HG03460 (cell line): ENCODE measurements at regions not wholly inside any gene's neighbourhood (a gene's known extent, or its start where the extent isn't known, plus 50 kb on each side); places are given as distances from the start of the nearest gene placed in this dataset.

Experiments used
- ATAC-seq: cut with Tn5 transposase; IDR thresholded peaks from one replicate; pipeline ENCODE4 v1.9.1; 2021; ENCODE audit not compliant: unreplicated experiment

- no peak for ATAC-seq
Observed at GRCh38 chr4:11743976-11744375, 315.3 kb upstream of the HS3ST1 start.

GRCh38 chr4:11743236-11743635 lies 314.5 kb upstream of the HS3ST1 start:
- no peak for ATAC-seq

GRCh38 chr4:11741190-11741652 lies 312.5 kb upstream of the HS3ST1 start:
- ATAC-seq, result no peak

GRCh38 chr4:11739992-11740391 lies 311.3 kb upstream of the HS3ST1 start:
- ATAC-seq, result no peak

- ATAC-seq, result no peak
Observed at GRCh38 chr4:11736978-11737377, 308.3 kb upstream of the HS3ST1 start.

GRCh38 chr4:11735651-11736050 lies 307.0 kb upstream of the HS3ST1 start:
- no peak for ATAC-seq

GRCh38 chr4:11732155-11732554 lies 303.5 kb upstream of the HS3ST1 start:
- no peak for ATAC-seq

GRCh38 chr4:11730545-11730944 lies 301.9 kb upstream of the HS3ST1 start:
- no peak for ATAC-seq

GRCh38 chr4:11729548-11729947 lies 300.9 kb upstream of the HS3ST1 start:
- no peak for ATAC-seq

GRCh38 chr4:11727903-11728564 lies 299.3 kb upstream of the HS3ST1 start:
- no peak for ATAC-seq

GRCh38 chr4:11724731-11725130 lies 296.0 kb upstream of the HS3ST1 start:
- ATAC-seq, result no peak

GRCh38 chr4:11722223-11722622 lies 293.5 kb upstream of the HS3ST1 start:
- ATAC-seq, result no peak

GRCh38 chr4:11720292-11720691 lies 291.6 kb upstream of the HS3ST1 start:
- ATAC-seq, result peak; percentile 59

- no peak for ATAC-seq
Observed at GRCh38 chr4:11719879-11720278, 291.2 kb upstream of the HS3ST1 start.

- ATAC-seq, result no peak
Observed at GRCh38 chr4:11715753-11716521, 287.2 kb upstream of the HS3ST1 start.

- no peak for ATAC-seq
Observed at GRCh38 chr4:11710453-11711093, 281.9 kb upstream of the HS3ST1 start.

GRCh38 chr4:11704186-11704830 lies 275.6 kb upstream of the HS3ST1 start:
- no peak for ATAC-seq

- no peak for ATAC-seq
Observed at GRCh38 chr4:11702886-11703557, 274.3 kb upstream of the HS3ST1 start.

- ATAC-seq, result no peak
Observed at GRCh38 chr4:11701966-11702725, 273.5 kb upstream of the HS3ST1 start.

- ATAC-seq, result no peak
Observed at GRCh38 chr4:11700751-11701226, 272.1 kb upstream of the HS3ST1 start.
